ENCODE measurements at regions not wholly inside any gene's neighbourhood (a gene's known extent, or its start where the extent isn't known, plus 50 kb on each side); places are given as distances from the start of the nearest gene placed in this dataset.

DNA sequence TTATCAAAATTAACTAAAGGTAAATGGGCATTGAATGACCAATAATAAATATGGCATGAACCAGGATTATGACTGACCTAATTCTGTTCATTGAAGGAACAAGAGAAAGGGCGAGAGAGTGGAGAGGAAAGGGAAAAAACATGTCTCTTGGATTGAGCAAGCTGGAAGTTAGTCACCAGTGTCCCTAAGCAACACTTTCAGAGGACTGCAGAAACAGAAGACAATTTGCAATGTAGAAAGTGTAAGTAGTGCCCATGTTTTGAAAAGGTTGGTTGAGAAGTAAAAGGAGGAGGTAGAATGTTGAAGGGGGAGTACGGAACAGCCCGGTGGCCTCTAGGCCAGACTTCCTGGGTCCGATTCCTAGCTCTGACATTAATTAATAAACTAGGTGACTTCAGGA lies 94.6 kb downstream of the FAS start:
- TF ChIP-seq POLR2A (IDR thresholded peaks at IDR 0.05; ENCODE audit: low read length) (no peak), GATA1 (IDR thresholded peaks at IDR 0.05; ENCODE audit: low read depth, low read length) (no peak)

Measured in erythroblast (primary cell).